IMR-90 (cell line): ENCODE measurements at regions not wholly inside any gene's neighbourhood (a gene's known extent, or its start where the extent isn't known, plus 50 kb on each side); places are given as distances from the start of the nearest gene placed in this dataset.

Experiments used
- ATAC-seq: fragments of 200-7000 bp; cut with Tn5 transposase; 2 replicates; pipeline ENCODE4 v1.9.1; 2020; ENCODE audit warnings: low read depth, mild to moderate bottlenecking, moderate library complexity
- BruUV-seq: library from RNA; stranded (reverse); fragments of 400-500 nt; replicated peaks from 2 replicates; lab custom pipeline; 2021; lab: Mats Ljungman, UMichigan
- CTCF ChIA-PET: fragments of 300-600 bp; formaldehyde crosslinking; extraction: SDS; loops from one replicate; lab custom pipeline; 2021; ENCODE audit warnings: antibody characterized with exemption; lab: Yijun Ruan, JAX
- POLR2A ChIA-PET: fragments of 300-600 bp; sonication (Branson Sonifier 250); formaldehyde crosslinking; loops from one replicate; lab custom pipeline; 2022; ENCODE audit warnings: antibody characterized with exemption; ENCODE audit not compliant: unreplicated experiment; lab: Charles Lee
- DNase-seq: peaks from one replicate; pipeline ENCODE4 v3.0.0; 2013
- H2AFZ ChIP-seq: replicated peaks from 2 replicates; pipeline ENCODE3; 2013; ENCODE audit warnings: low read length, mild to moderate bottlenecking; ENCODE audit not compliant: poor library complexity
- H2AK5ac ChIP-seq: 2 replicates; pipeline ENCODE4 v1.6.1; 2013; ENCODE audit warnings: low read depth, low read length, inconsistent platforms
- H2AK9ac ChIP-seq: replicated peaks from 2 replicates; pipeline ENCODE3; 2013; ENCODE audit warnings: mild to moderate bottlenecking, low read depth, low read length, moderate library complexity; ENCODE audit not compliant: poor library complexity
- H2BK120ac ChIP-seq: 2 replicates; pipeline ENCODE4 v1.6.1; 2013; ENCODE audit warnings: low read depth, low read length, inconsistent platforms
- H2BK15ac ChIP-seq: 3 replicates; pipeline ENCODE4 v1.6.1; 2013; ENCODE audit warnings: low read depth, low read length, inconsistent platforms
- H2BK20ac ChIP-seq: 2 replicates; pipeline ENCODE4 v1.6.1; 2013; ENCODE audit warnings: low read depth, mild to moderate bottlenecking, inconsistent platforms, low read length, moderate library complexity
- H2BK5ac ChIP-seq: 2 replicates; pipeline ENCODE4 v1.6.1; 2013; ENCODE audit warnings: mild to moderate bottlenecking, low read depth, low read length, inconsistent platforms; ENCODE audit not compliant: poor library complexity, severe bottlenecking
- H3K14ac ChIP-seq: replicated peaks from 2 replicates; pipeline ENCODE4 v1.6.1; 2013; ENCODE audit warnings: low read depth, low read length, inconsistent platforms
- H3K18ac ChIP-seq: 2 replicates; pipeline ENCODE4 v1.6.1; 2013; ENCODE audit warnings: low read depth, low read length, control low read depth
- H3K23ac ChIP-seq: 2 replicates; pipeline ENCODE4 v1.6.1; 2013; ENCODE audit warnings: low read depth, low read length, inconsistent platforms
- H3K27ac ChIP-seq: 2 replicates; pipeline ENCODE4 v1.5.1; 2013; ENCODE audit warnings: mild to moderate bottlenecking, control low read depth, low read length; ENCODE audit not compliant: insufficient read depth
- H3K27me3 ChIP-seq: 2 replicates; pipeline ENCODE4 v1.6.1; 2013; ENCODE audit warnings: low read length; ENCODE audit not compliant: control insufficient read depth, insufficient read depth
- H3K36me3 ChIP-seq: 2 replicates; pipeline ENCODE4 v1.6.1; 2013; ENCODE audit warnings: low read length, mixed read lengths; ENCODE audit not compliant: control insufficient read depth, insufficient read depth
- H3K4ac ChIP-seq: 2 replicates; pipeline ENCODE4 v1.6.1; 2013; ENCODE audit warnings: low read depth, low read length, inconsistent platforms
- H3K4me1 ChIP-seq: 2 replicates; pipeline ENCODE4 v1.6.1; 2013; ENCODE audit warnings: low read length, mixed read lengths; ENCODE audit not compliant: control insufficient read depth, insufficient read depth
- H3K4me2 ChIP-seq: 2 replicates; pipeline ENCODE4 v1.6.1; 2013; ENCODE audit warnings: low read depth, mild to moderate bottlenecking, control low read depth, low read length, moderate library complexity
- H3K4me3 ChIP-seq: 2 replicates; pipeline ENCODE4 v1.5.1; 2013; ENCODE audit warnings: low read depth, mild to moderate bottlenecking, control low read depth, low read length, moderate library complexity; ENCODE audit not compliant: insufficient read depth
- H3K56ac ChIP-seq: 2 replicates; pipeline ENCODE4 v1.6.1; 2013; ENCODE audit warnings: low read length, inconsistent platforms; ENCODE audit not compliant: insufficient read depth; ENCODE audit errors: extremely low read depth
- H3K79me1 ChIP-seq, 2 experiments: 2 replicates each; pipeline ENCODE4 v1.6.1; 2013; ENCODE audit warnings: low read length in 2 of 2, inconsistent platforms in 1 of 2, low read depth in 1 of 2
- H3K9ac ChIP-seq: 2 replicates; pipeline ENCODE4 v1.6.1; 2013; ENCODE audit warnings: low read depth, low read length, control low read depth
- H3K9me1 ChIP-seq: 2 replicates; pipeline ENCODE4 v1.6.1; 2013; ENCODE audit warnings: low read length, inconsistent platforms; ENCODE audit not compliant: insufficient read depth
- H3K9me3 ChIP-seq: 2 replicates; pipeline ENCODE4 v1.6.1; 2013; ENCODE audit warnings: low read length; ENCODE audit not compliant: control insufficient read depth, insufficient read depth
- H4K20me1 ChIP-seq: 2 replicates; pipeline ENCODE4 v1.6.1; 2013; ENCODE audit warnings: low read length, inconsistent platforms; ENCODE audit not compliant: insufficient read depth
- H4K5ac ChIP-seq: 2 replicates; pipeline ENCODE4 v1.6.1; 2013; ENCODE audit warnings: mild to moderate bottlenecking, low read depth, low read length, control low read depth
- H4K8ac ChIP-seq, 2 experiments: 2 replicates each; pipeline ENCODE4 v1.6.1; 2013; ENCODE audit warnings: low read depth in 2 of 2, low read length in 2 of 2, control low read depth in 1 of 2, inconsistent platforms in 1 of 2
- H4K91ac ChIP-seq: 2 replicates; pipeline ENCODE4 v1.6.1; 2013; ENCODE audit warnings: low read depth, low read length, inconsistent platforms; ENCODE audit not compliant: insufficient read depth
- MXI1 ChIP-seq: IDR thresholded peaks from 2 replicates; pipeline ENCODE4 v1.6.1; 2012; ENCODE audit warnings: low read depth, mild to moderate bottlenecking, low read length, moderate library complexity, borderline replicate concordance
- RAD21 ChIP-seq: IDR thresholded peaks from 2 replicates; pipeline ENCODE4 v1.6.1; 2012; ENCODE audit warnings: low read length, improper control_type of control experiment
- SMC3 ChIP-seq: fragments of 150-350 bp; IDR thresholded peaks from 2 replicates; pipeline ENCODE4 v1.6.1; 2016; ENCODE audit warnings: low read depth, mild to moderate bottlenecking, antibody characterized with exemption, low read length, moderate library complexity
- WGBS, 2 experiments: methylation state at CpG; one replicate each; pipeline versions ENCODE4 v1.1.5 to v1.1.7; 2013; ENCODE audit warnings: missing lambda C conversion rate in 2 of 2; ENCODE audit not compliant: insufficient read length in 1 of 2; ENCODE audit errors: extremely low coverage in 2 of 2; 5-methylcytosine and 5-hydroxymethylcytosine counted together
- dilution Hi-C: fragments of 300-500 bp; cut with HindIII; formaldehyde crosslinking; loops from one replicate; pipeline ENCODE4 v1.14.3; 2018; ENCODE audit warnings: low sequenced_read_pairs; ENCODE audit not compliant: unreplicated experiment
- in situ Hi-C: fragments of 300-500 bp; cut with MboI; formaldehyde crosslinking; loops from 3 replicates; pipeline ENCODE4 v1.14.3; 2019; ENCODE audit warnings: low sequenced_read_pairs, inconsistent platforms, mixed read lengths
- intact Hi-C: fragments of 100-400 bp; cut with micrococcal nuclease; formaldehyde crosslinking; loops from 2 replicates; pipeline ENCODE4 v1.10.0; 2022

DNA sequence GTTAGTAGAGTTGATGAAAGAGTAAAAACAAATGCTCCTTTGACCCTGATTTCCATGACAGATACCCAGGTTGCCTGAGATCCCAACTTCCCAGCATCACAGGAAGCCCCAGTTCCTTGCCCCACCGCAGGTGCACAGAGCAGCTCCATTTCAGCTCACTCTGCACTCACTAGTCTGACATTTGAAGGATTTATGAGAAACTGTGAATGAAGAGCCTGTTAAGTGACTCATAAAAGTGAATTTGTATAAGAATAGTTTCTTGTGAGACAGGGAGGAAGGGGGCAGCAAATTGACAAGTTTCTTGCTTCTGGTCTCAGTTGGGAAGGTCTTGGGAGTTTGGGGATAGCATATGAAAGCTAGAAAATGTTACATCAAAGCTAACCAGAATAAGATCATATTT, 248.7 kb upstream of the ATP5MC3 start:
- Histone ChIP-seq H3K79me1 (no peaks in the 10 kb centered on the region), H4K5ac (no peak overlapping the region), H2BK15ac (no peak overlapping the region), H3K36me3 (no peaks in the 10 kb centered on the region), H3K4ac (no peak overlapping the region), H2BK20ac (no peak overlapping the region), H4K8ac (no peak overlapping the region), H3K14ac (no peak overlapping the region), H4K91ac (no peak overlapping the region), H3K4me3 (no peak overlapping the region), H3K23ac (no peak overlapping the region), H2AK5ac (no peak overlapping the region), H2AFZ (no peak overlapping the region), H3K56ac (no peak overlapping the region), H3K4me1 (no peaks in the 10 kb centered on the region), H3K18ac (no peak overlapping the region), H3K27ac (no peak overlapping the region), H3K9me1 (no peaks in the 10 kb centered on the region), H4K20me1 (no peaks in the 10 kb centered on the region), H2BK5ac (no peak overlapping the region), H3K9ac (no peak overlapping the region), H3K27me3 (no peaks in the 10 kb centered on the region), H2AK9ac (no peak overlapping the region), H3K9me3 (no peaks in the 10 kb centered on the region), H2BK120ac (no peak overlapping the region), H3K4me2 (no peak overlapping the region)
- ATAC-seq (no peak), DNase-seq (no peak)
- in situ Hi-C loops: no loop called here
- intact Hi-C loops: no loop called here
- CTCF ChIA-PET: no interaction called here
- no TSS peak for BruUV-seq
- POLR2A ChIA-PET: no interaction called here
- no CpG with 5 or more reads among the region's 1 CpG for WGBS, 2 experiments
- no peak for TF ChIP-seq SMC3
- no peak for TF ChIP-seq MXI1
- no peak for TF ChIP-seq RAD21
- dilution Hi-C loops: no loop called here
